ENCODE measurements at regions not wholly inside any gene's neighbourhood (a gene's known extent, or its start where the extent isn't known, plus 50 kb on each side); places are given as distances from the start of the nearest gene placed in this dataset.
A peak's percentile ranks its signal among the peaks of the same experiment; 100 is the strongest.

- no peak for DNase-seq (ENCODE audit: low read depth, low spot score)
Observed at GRCh38 chr1:55695552-55695951, 480.4 kb upstream of the USP24 start.

GRCh38 chr1:55695151-55695550 is 480.0 kb upstream of the USP24 start:
- no peak for DNase-seq (ENCODE audit: low read depth, low spot score)

GRCh38 chr1:55694310-55694801 is 479.2 kb upstream of the USP24 start:
- no peak for DNase-seq (ENCODE audit: low read depth, low spot score)

- no peak for DNase-seq (ENCODE audit: low read depth, low spot score)
Observed at GRCh38 chr1:55692726-55693125, 477.6 kb upstream of the USP24 start.

- no peak for DNase-seq (ENCODE audit: low read depth, low spot score)
Observed at GRCh38 chr1:55690366-55690765, 475.2 kb upstream of the USP24 start.

- no peak for DNase-seq (ENCODE audit: low read depth, low spot score)
Observed at GRCh38 chr1:55689800-55690199, 474.6 kb upstream of the USP24 start.

- no peak for DNase-seq (ENCODE audit: low read depth, low spot score)
Observed at GRCh38 chr1:55685560-55685959, 470.4 kb upstream of the USP24 start.

GRCh38 chr1:55684131-55684650 is 469.0 kb upstream of the USP24 start:
- DNase-seq (ENCODE audit: low read depth, low spot score), result peak; percentile 13

- DNase-seq (ENCODE audit: low read depth, low spot score), result no peak
Observed at GRCh38 chr1:55682198-55682597, 467.0 kb upstream of the USP24 start.

- no peak for DNase-seq (ENCODE audit: low read depth, low spot score)
Observed at GRCh38 chr1:55679971-55680370, 464.8 kb upstream of the USP24 start.

- DNase-seq (ENCODE audit: low read depth, low spot score), result no peak
Observed at GRCh38 chr1:55673416-55673815, 458.3 kb upstream of the USP24 start.

- no peak for DNase-seq (ENCODE audit: low read depth, low spot score)
Observed at GRCh38 chr1:55670331-55671082, 455.3 kb upstream of the USP24 start.

GRCh38 chr1:55669293-55669692 is 454.1 kb upstream of the USP24 start:
- DNase-seq (ENCODE audit: low read depth, low spot score), result no peak

- no peak for DNase-seq (ENCODE audit: low read depth, low spot score)
Observed at GRCh38 chr1:55662875-55663274, 447.7 kb upstream of the USP24 start.

GRCh38 chr1:55658917-55659316 is 443.8 kb upstream of the USP24 start:
- no peak for DNase-seq (ENCODE audit: low read depth, low spot score)

GRCh38 chr1:55654750-55655149 is 439.6 kb upstream of the USP24 start:
- no peak for DNase-seq (ENCODE audit: low read depth, low spot score)

- DNase-seq (ENCODE audit: low read depth, low spot score), result no peak
Observed at GRCh38 chr1:55654171-55654570, 439.0 kb upstream of the USP24 start.

- DNase-seq (ENCODE audit: low read depth, low spot score), result no peak
Observed at GRCh38 chr1:55650444-55650843, 435.3 kb upstream of the USP24 start.

- no peak for DNase-seq (ENCODE audit: low read depth, low spot score)
Observed at GRCh38 chr1:55646181-55646580, 431.0 kb upstream of the USP24 start.

GRCh38 chr1:55645270-55645669 is 430.1 kb upstream of the USP24 start:
- DNase-seq (ENCODE audit: low read depth, low spot score), result no peak

- no peak for DNase-seq (ENCODE audit: low read depth, low spot score)
Observed at GRCh38 chr1:55641947-55642346, 426.8 kb upstream of the USP24 start.

GRCh38 chr1:55640708-55641473 is 425.7 kb upstream of the USP24 start:
- DNase-seq (ENCODE audit: low read depth, low spot score), result peak; percentile 33

- no peak for DNase-seq (ENCODE audit: low read depth, low spot score)
Observed at GRCh38 chr1:55639526-55639925, 424.4 kb upstream of the USP24 start.

Data from pulmonary artery endothelial cell (primary cell).